ENCODE measurements at regions not wholly inside any gene's neighbourhood (a gene's known extent, or its start where the extent isn't known, plus 50 kb on each side); places are given as distances from the start of the nearest gene placed in this dataset.
"Not testable (repeated sequence)": the region's sequence is repeated elsewhere in the genome, so short reads cannot be mapped to it uniquely, and the experiment has no call there.

DNA sequence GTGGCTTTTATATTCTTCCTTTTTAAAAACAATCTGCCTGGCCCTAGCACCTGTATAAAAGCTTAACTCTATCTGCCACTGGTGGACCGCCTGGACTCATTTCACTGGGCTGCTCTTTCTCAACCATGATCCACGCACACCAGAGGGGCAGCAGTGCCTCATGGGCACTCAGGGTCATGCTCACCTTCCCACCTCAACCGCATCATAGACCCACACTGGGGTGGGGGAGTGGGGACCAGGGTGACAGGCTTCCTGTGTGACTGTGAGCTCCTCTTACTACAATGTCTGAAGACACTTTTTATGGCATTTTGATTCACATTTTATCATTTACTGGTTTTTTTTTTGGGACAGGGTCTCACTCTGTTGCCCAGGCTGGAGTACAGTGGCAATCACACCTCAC is 4038.8 kb upstream of the TPTE start:
- not testable (repeated sequence) for DNase-seq (ENCODE audit: extremely low read depth, low read depth)

DNA sequence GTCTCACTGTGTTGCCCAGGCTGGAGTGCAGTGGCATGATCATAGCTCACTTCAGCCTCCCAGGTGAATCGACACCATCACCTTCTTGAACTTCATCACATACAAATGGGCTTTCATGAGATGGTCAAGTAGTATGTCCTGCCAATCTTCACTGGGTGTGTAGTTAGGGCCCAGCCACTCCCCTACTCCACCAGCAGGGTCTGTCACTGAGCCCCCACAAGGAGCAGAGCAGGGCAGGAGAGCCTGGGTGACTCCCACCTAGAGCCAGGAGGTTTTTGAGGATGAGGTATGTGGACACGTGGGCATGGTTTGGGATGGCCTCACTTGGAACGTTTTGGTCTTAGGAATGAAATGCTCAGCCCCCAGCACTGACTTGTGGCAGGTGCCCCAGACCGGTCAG is 4037.7 kb upstream of the TPTE start:
- not testable (repeated sequence) for DNase-seq (ENCODE audit: extremely low read depth, low read depth)

DNA sequence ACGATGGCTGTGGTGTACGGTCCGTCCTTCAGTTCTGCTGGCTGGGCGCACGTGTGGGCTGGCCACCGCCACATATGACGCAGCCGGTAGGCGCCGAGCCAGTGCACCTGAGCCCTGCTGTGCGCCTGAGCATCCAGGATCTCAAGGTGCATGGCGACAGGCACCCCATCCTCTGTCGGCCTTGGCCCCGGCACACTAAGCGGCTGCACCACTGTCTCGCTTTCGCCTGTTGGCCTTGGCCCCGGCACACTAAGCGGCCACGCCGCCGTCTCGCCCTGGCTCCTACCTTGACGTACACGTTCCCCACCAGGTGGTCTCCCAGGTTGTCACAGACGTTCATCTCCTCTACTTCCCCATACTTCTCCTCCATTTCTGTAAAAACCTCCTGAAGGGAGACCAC is 4034.6 kb upstream of the TPTE start:
- DNase-seq (ENCODE audit: extremely low read depth, low read depth), result not testable (repeated sequence)

DNA sequence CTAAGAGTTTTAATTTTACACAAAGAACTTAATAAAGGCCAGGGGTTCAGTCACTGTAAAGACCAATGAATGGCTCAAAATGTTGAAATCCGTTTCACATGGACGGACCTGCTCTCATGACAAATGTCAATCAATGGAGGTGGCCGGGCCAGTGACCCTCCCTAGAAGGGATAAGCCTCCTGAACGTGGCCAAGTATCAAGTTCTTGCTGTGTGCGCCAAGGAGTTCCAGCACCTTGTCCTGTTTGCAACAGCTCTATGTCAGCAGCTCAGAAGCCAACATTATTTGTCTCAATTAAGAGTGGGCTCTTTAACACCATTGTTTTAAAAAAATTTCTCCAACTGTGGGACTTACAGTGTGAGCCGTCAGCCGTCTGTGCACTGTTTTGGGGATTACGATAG is 4028.7 kb upstream of the TPTE start:
- not testable (repeated sequence) for DNase-seq (ENCODE audit: extremely low read depth, low read depth)

DNA sequence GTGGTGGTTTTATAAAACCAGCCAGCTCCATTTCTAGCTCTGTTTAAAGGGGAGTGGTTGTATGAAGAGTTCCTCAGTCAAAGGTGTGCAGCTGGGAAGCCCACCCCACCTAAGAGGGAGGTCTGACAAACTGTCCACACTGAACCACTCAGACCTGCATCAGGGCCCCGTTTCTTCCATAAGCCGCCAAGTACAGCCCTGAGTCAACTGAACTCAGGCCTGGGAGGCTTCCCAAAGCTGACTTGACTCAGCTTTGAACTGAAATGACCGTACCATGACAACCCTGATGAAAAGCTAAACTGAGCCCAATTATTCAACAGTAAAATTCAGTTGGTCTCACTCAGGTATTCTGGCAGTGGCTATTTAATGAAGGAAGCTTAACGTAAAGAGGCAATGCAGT is 4027.4 kb upstream of the TPTE start:
- DNase-seq (ENCODE audit: extremely low read depth, low read depth), result not testable (repeated sequence)

DNA sequence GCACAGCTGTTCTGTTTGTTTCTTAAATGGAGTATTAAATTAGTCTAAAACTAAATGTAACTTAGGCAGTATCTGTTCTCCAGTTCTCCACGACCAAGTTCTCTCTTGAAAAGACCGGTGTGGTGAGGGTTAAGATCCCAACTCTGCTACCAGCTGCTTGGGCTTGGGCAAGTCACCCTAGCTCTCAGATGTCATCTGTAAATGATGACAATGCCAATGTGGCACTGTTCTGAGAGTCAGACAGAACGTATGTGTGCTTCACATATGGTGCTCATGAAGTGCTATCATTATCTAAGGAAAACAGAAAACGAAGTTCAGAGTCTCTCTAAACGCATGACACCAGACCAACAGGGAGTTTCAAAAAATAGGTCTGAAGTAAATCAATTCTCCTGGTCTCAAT is 4025.0 kb upstream of the TPTE start:
- DNase-seq (ENCODE audit: extremely low read depth, low read depth), result not testable (repeated sequence)

DNA sequence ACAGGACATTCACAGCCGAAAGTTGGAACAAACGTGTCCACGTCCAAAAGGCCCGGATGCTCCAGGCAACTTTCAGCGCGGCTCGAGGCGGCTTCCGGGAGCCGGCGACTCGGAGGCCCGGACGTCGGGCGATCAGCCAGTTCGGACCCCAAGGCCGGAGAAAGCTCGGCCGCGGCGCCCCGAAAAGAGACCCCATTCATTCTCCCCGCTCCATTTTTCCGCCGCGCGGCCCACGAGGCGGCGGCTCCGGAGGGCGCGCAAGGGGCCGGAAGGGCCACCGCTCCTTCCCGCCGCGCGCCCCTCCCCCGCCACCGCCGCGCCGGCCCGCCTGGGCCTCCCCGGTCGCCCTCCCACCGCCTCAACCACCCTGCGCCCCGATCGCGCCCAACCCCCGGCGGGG is 4022.7 kb upstream of the TPTE start:
- not testable (repeated sequence) for DNase-seq (ENCODE audit: extremely low read depth, low read depth)

DNA sequence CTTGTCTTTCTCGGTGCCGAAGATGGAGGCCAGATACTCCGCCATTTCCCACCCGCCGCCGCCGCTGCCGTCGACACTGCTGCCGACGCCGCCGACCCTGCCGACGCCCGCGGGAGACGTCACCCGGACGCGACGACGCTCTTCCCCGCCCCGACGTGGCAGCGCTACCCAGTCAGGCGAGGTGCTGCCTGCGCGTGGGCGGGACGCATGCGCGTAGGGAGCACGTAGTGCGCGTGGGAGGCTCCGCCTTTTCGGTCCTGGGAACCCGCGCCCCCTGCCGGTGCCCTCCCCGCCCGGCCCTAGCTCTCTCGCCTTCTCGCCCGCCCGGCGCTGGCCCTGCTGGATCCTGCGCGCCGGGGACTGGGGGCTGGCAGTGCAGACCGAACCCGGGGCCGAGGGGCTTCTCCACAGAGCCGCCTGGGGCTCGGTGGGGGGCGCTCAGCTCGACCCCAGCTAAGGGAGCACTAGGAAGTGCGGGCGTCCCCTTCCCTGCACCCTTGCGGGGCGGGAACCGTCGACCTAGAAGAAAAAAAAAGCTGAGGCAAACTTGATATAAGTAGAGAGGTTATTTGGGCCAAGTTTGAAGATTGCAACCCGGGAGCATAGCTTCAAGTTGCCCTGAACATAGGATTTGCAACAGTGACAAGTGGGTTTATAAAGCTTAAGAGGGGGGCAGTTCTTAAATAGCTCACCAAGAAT is 4022.1 kb upstream of the TPTE start:
- not testable (repeated sequence) for DNase-seq (ENCODE audit: extremely low read depth, low read depth)

DNA sequence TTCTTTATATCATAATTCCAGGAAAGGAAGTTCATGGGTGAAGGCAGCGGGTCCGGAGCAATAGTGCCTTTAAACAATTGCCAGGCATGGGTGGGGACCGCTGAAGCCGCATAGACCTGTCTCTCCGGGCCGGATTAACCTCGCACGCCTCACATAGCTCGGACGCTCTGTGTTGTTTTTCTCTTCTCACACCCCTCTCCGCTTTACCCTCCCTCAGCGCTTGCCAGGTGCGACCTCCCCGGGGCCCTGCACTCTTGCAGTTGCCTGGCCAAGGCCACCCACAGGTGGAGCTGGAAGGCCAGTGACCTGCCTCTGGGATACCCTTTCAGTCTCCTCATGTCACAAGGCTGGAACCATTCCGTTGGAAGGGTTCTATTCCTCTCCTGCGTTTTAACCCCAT is 4021.5 kb upstream of the TPTE start:
- DNase-seq (ENCODE audit: extremely low read depth, low read depth), result not testable (repeated sequence)

DNA sequence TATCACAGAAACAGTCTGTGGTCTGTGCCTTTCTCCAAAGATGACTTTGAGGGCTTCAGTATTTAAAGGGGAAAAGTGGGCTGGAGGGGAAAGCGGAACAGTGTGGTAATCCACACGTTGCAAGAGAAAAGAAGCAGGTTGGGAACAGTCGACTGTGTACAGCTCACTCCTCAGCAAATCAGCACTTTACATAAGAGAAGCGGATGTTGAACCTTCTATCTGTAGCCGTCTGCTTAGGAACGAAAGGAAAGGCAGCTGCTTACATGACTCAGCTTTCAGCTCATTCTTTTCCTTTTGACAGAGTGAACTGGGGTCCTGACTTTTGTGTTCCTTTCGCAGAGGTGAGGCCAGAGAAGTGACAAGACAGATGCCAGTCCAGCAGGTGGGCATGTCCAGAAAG is 4020.7 kb upstream of the TPTE start:
- DNase-seq (ENCODE audit: extremely low read depth, low read depth), result not testable (repeated sequence)

DNA sequence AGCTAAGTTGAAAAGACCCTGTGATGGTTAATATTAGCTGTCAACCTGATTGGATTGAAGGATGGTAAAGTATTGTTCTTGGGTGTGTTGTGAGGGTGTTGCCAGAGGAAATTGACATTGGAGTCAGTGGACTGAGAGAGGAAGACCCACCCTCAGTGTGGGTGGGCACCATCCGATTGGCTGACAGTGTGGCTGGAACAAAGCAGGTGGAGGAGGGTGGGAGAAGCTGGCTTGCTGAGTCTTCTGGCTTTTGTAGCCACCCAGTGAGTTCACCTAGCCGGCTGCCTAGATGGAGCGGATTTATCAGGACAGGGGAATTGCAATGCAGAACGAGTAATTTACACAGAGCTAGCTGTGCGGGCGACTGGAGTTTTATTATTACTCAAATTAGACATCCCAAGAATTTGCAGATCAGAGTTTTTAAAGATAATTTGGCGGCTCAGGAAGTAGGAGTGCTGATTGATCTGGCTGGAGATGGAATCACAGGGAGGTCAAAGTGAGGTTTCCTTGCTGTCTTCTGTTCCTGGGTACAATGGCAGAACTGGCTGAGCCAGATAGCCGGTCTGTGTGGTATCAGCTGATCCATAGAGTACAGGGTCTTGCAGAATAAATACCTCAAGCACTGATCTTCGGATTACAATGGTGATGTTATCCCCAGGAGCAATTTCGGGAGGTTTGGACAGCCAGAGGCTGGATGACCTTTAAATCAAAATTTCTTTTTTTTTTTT is 4015.1 kb upstream of the TPTE start:
- DNase-seq (ENCODE audit: extremely low read depth, low read depth), result not testable (repeated sequence)

DNA sequence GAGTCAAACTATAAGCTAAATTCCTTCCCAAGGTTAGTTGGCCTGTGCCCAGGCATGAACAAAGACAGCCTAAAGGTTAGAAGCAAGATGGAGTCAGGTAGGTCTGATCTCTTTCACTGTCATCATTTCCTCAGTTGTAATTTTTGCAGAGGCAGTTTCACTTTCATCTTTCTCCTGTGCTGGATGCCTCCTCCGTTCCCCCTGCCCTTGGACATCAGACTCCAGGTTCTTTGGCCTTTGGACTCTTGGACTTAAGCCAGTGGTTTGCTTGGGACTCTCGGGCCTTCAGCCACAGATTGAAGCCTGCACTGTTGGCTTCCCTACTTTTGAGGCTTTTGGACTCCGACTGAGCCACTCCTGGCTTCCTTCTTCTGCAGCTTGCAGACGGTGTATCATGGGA is 4013.8 kb upstream of the TPTE start:
- not testable (repeated sequence) for DNase-seq (ENCODE audit: extremely low read depth, low read depth)

DNA sequence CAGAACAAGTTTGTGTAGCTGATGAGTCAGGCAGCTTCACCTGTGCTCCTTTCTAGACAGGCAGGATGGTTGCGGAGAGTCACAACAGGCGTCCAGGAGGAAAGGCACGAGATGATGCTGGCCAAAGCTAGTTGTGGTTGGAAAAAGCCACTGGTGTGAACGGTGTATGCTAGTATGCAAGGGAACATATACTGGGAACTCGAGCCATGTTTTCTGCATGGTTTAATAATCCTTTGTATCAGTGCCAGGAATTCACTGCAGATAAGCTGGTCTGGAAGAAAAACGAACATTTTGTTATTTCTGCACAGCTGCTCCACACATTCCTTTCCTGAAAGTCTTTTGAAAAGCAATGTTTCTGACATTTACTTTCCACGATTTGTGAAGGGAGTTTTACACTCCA is 3999.6 kb upstream of the TPTE start:
- DNase-seq (ENCODE audit: extremely low read depth, low read depth), result not testable (repeated sequence)

DNA sequence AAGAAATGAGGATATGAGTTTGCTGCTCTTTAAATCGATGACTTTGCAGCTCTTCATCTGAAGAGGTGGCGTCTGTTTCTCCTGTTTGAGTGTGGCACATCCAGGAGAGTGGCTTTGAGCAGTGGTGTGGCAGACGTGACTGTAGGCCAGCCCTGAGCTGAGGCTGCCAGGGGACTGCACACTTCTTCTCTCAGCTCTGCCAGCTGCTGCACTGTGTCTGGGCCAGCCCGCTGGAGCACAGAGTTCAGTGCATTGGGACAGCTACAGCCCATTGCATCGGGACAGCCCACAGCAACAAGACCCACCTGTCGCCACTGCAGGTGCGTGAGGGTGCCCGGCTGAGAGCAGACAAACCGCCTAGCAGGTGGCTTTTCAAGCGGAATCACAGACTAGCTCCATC is 3995.2 kb upstream of the TPTE start:
- DNase-seq (ENCODE audit: extremely low read depth, low read depth), result not testable (repeated sequence)

DNA sequence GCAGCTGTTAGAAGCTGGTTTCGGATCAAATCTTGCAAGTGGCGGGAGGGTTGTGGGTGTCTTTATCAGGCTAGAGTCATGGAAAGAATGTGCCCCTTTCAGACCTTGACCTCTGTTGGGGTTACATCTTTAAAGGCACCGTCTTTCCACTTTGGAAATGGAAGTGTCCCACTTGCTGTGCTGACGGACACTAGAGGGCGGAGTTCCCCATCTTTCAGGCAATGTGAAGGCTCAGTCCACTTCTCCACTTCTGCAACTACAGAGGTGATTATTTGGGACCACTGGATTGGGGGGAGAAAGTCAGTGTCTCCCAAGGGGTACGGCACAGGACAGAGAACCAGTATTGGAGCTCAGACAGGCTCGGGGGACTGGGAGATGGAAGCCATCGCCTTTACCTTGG is 3990.7 kb upstream of the TPTE start:
- not testable (repeated sequence) for DNase-seq (ENCODE audit: extremely low read depth, low read depth)

DNA sequence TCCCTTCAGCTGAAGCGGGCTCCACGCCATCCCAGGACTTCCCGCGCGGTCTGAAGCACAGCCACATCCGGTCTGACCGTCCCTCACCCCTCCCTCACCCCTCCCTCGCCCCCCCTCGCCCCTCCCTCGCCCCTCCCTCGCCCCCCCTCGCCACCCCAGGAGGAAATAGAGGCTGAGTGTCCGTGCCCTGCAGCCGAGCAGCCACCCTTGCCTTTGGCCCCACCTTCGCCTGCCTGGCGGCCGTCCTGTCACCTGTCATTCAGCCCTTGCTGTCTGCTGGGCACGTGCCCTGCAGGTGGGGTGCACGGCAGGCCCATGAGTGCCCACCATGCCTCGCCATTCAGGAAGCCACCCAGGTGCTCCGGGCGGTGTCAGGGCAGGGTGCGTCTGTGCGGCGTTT is 3988.1 kb upstream of the TPTE start:
- not testable (repeated sequence) for DNase-seq (ENCODE audit: extremely low read depth, low read depth)

DNA sequence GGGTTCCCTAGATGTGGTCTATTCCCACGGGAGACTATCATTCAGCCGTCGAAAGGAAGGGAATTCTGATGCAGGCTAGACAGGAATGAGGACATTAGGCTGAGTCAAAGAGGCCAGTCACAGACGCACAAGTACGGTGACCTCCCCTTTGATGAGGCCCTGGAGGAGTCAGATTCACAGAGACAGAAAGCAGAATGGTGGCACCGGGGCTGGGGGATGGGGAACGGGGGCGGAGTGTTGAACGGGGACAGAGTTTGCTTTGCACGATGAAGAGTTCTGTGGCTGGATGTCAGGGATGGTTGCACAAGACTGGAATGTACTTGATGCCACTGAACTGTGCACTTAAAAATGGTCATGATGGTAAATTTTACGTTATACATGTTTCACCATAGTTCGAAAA is 3983.1 kb upstream of the TPTE start:
- DNase-seq (ENCODE audit: extremely low read depth, low read depth), result not testable (repeated sequence)

DNA sequence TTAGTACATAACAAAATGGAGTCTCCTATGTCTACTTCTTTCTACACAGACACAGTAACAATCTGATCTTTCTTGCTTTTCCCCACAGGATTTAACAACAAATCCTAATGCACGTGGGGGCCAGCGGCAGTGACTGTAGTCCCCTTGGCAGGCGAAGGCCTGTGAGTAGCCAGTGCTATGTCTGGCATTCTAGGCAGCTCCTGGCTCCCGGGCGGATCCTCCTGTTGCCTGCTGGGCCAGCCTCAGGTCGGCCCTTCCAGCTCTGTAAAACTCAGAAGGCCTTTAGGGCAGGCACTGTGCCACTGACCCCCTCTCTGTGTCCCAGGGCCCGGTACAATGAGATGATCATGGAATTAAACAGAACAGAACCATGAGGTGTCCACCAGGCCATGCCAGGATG is 3981.7 kb upstream of the TPTE start:
- DNase-seq (ENCODE audit: extremely low read depth, low read depth), result not testable (repeated sequence)

DNA sequence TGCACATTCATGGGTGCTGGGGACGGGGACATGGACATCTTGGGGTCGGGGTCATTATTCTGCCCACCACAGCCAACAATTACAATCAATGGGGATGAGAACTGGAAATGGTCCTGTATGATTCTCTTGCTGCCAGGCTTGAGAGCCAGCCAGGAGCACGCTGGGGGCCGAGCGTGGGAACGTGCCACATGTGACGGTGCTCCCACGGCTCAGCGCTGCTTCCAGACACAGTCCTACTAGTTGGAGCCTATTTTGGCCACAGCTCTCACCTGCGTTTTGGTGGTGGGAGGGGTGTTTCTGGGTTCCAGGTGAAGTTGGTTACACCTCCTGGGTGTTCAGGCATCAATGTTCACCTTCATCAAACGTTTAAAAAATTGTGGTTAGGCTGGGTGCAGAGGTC is 3980.3 kb upstream of the TPTE start:
- not testable (repeated sequence) for DNase-seq (ENCODE audit: extremely low read depth, low read depth)

DNA sequence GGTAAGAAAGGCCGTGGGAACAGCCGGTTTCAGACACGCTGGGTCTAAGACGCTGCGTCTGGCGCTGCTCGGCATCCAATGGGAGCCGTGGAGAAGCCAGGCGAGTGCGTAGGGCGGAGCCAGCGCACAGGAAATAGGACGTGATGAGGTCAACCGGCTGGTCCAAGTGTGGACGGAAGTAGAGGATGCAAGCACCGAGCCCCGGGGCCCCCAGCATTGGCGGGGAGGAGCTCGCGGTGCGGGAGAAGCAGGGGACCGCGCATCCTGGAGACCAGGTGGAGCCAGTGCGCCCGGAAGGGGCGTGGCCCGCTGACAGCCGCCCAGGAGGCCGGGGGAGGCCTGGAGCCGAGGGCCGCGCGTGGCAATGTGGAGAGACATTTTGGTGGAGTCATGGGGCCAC is 3976.1 kb upstream of the TPTE start:
- DNase-seq (ENCODE audit: extremely low read depth, low read depth), result not testable (repeated sequence)

DNA sequence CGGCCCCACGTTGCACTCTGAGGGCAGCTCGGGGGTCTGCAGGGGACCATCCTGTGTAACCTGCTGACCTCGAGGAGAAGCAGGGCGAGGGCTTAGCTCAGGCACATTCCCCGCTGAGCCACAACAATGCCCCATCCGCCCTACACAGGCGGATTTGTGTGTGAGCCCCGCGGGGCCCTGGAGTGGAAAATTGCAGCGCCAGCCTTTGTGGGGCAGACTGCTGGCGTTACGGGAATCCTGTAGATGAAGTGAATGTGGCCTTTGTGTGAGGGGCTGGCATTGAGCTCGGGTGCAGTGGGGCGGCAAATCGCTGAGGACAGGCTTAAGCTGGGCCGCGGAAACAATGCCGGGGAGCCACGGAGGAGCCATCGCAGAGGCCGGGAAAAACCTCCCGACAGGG is 3970.3 kb upstream of the TPTE start:
- DNase-seq (ENCODE audit: extremely low read depth, low read depth), result not testable (repeated sequence)
